DND-41 (cell line): ENCODE measurements at regions not wholly inside any gene's neighbourhood (a gene's known extent, or its start where the extent isn't known, plus 50 kb on each side); places are given as distances from the start of the nearest gene placed in this dataset.

Experiments
- CTCF ChIP-seq: IDR thresholded peaks from 2 replicates; pipeline ENCODE4 v1.5.1; 2012; ENCODE audit warnings: borderline replicate concordance, low read length, moderate library complexity, mild to moderate bottlenecking; ENCODE audit not compliant: poor library complexity, severe bottlenecking; ENCODE audit errors: extremely low read depth
- EZH2 ChIP-seq: IDR thresholded peaks from 3 replicates; pipeline ENCODE4 v1.6.1; 2012; ENCODE audit warnings: borderline replicate concordance, low read depth, mild to moderate bottlenecking, moderate library complexity, low read length, inconsistent platforms; ENCODE audit not compliant: severe bottlenecking

GRCh38 chr10:109762555-109762954 lies 160.8 kb downstream of the XPNPEP1 start:
- TF ChIP-seq CTCF (no peak), EZH2 (no peak)
